NCI-H146 treated with DMSO at 0.1 percent for 48 hours (cell line): ENCODE measurements at regions not wholly inside any gene's neighbourhood (a gene's known extent, or its start where the extent isn't known, plus 50 kb on each side); places are given as distances from the start of the nearest gene placed in this dataset.
A peak's percentile ranks its signal among the peaks of the same experiment; 100 is the strongest.
"Not testable (repeated sequence)": the region's sequence is repeated elsewhere in the genome, so short reads cannot be mapped to it uniquely, and the experiment has no call there.

Experiments
- DNase-seq: peaks from one replicate; lab custom pipeline; 2025; ENCODE audit not compliant: unreplicated experiment; lab: John Stamatoyannopoulos, UW

DNA sequence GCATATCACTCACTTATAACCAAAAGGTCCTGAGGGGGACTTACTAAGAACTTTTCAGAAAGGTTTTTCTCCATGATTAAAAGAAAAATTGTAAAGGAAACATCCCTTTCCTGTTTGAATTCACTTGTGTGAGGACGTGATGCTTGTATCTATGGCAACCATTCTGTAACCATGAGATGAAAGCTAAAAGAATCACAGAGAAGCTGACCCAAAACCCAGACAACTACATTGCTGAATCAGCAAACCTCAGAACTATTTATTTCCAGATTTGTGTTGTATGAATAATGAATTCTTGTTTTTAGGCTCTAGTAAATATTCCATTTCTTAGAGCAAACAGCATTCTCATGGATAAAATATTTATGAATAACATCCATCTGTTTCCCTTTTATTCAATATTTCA, 91.2 kb downstream of the RCHY1 start:
- DNase-seq: no peak

DNA sequence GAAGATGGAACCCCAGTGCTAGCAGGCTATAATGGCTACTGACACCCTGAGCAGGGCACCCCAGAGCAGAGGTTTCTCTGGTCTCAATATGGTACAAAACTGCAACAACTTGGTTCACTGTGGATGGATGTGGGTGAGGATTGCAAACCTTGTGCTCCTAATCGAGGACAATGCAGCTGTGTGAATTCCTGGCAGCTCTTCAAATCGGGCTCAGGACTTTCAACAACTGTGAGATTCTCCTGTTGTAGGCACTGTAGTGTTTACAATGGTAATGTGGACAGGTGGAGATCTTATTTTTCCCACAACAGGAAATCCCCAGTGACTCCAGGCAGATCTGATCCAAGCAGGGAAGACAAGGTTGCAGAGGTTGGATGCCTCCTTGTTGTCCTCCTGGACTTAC, 101.5 kb downstream of the RCHY1 start:
- no peak for DNase-seq

DNA sequence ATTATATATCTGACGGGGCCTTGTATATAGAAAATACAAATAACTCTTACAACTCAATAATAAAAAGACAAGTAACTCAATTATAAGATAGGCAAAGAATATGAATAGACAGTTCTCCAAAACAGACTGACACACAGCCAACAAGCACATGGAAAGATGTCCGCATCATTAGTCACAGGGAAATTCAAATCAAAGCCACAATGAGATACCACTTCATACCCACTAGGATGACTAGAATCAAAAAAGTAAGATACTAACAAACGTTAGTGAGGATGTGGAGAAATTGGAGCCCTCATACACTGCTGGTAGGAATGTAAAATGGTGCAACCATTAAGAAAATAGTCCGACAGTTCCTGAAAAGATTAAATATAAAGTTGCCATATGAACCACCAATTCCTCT, 115.7 kb downstream of the RCHY1 start:
- no peak for DNase-seq

DNA sequence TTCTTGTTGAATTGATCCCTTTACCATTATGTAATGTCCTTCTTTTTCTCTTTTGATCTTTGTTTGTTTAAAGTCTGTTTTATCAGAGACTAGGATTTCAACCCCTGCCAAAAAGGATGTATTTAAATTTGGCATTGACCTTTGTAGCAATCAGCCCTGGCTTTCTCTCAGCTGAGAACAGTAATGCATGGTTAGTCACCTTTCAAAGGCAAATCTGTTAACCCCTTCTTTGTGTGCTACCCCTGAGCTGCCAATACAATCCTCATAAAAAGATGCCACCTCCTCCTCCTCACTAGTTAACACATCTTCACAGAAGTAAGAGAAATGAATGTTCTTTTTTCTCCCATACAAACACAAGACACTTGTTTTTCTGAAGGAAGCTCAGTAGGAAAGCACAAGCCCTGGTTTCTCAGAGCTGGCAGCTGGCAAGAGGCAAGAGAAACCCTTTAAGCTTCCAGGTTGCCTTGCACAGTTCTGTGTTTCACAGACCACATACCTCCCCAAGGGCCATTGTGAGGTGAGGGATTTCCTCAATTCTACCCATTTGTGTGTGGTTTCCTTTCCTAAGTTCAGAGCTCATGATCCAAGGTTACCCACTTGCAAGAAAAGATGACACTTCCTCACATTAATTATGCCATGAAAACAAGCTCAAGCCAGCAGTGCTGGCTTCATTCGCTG, 122.6 kb downstream of the RCHY1 start:
- DNase-seq: no peak

GRCh38 chr4:75386426-75386825, 127.8 kb downstream of the RCHY1 start:
- not testable (repeated sequence) for DNase-seq

DNA sequence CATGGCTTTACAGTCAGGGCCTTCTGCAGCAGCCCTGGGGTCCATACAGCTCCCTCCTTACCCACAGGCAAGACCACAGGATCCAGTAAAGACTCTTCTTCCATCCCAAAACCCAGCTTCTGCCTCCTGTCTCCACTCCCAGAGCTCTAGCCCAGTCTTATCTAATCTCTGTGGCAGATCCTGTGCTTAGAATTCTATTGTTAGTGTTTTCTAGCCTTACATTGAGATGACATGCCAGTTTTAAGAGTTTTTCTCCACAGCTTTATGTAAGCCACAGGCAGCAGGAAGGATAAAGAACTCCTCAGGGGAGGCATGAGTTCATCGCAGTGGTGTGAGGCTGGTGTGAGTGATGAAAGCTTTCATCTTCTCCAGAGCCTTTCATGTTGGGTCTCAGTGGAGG, 129.1 kb downstream of the RCHY1 start:
- no peak for DNase-seq

DNA sequence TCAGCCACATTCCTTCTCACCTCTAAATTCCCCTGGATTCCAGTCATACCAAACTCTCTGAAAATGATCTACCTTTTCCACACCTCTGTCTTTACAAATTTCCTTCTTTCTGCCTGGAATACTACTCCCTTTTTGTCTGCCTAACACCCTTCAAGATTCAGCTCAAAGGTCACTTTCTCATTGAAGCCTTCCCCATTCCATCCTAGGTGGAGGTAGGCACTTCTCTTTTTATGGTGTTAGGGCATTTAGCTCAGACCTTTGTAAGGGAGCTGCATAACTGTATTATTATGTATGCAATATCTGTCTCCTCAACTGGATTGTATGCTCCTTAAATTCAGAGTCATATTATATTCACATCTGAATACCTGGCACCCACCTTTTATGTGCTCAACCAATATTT, 137.7 kb downstream of the RCHY1 start:
- DNase-seq: no peak

DNA sequence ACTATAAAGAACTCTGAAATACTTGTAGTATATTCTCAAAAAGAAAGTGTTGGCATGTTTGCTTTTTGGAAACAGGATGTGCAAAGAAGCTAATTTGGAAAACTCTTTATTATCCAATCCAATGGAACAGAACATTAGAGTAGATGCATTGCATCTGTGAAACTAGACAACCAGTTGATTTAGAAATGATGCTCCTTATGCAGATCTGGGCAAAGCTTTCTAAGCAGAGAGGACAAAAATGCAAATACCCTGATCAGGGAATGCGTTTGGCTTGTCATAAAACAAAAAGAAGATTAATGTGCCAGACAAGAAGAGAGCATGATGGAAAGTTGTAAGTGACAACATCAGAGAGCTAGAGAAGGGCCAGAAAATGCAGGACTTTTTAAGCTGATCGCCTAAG, 142.3 kb downstream of the RCHY1 start:
- no peak for DNase-seq

DNA sequence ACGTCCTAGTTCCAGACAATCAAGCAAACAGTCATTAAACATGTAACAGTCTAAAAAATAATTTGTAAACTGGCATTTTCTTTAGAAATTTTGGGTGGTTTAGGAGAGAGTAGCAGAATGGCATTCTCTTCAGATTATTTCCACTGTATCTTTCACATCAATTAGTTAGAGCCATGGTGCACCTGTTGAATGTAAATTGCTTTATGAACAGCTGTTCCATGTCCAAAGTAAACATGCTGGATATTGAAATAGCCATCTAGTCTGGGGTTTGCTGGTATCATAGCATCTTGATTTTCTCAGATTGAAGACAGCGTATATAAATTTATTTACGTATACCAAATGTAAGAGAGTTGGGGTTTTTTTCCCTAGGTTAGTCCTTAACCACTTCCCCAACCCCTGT, 143.6 kb downstream of the RCHY1 start:
- DNase-seq: peak; percentile 6

DNA sequence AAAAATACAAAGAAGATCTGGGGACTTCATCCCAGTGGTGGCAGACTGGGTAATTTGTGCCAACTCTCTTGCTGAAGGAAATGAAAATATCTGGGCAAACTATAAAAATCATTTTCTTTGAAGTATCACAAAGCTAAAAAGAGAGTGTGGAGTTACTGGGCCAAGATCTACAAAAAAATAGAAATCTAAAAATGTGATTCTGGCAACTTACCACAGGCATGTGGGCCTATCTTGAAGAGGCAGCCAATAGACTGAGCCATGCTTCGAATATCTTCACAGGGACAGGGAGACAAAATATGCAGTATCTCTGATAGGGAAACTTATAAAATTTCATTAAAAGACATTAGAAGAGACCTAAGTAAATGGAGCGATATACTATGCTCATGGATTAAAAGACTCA, 168.8 kb downstream of the RCHY1 start:
- DNase-seq: no peak

- DNase-seq: no peak
Measured at GRCh38 chr4:75344915-75345314, 169.3 kb downstream of the RCHY1 start.

- DNase-seq: no peak
Measured at GRCh38 chr4:75343333-75343732, 170.9 kb downstream of the RCHY1 start.

DNA sequence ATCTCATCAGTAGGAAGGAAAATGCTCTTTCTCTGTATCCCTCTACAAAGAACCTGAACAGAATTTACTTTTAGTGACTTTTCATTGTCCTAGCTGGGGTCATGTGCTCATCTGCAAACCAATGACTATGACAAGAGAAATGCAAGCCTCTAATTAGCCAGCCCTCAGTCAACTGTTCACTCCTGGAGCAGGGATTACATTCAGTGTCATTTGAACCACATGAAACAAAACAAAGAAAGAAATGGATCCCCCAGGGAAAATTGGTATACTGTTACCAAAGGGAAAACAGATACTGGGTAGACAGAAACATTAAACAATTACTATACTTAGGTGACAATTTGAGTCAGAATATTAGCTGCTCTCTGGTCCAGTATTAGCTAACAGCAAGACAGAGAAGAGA, 173.6 kb downstream of the RCHY1 start:
- peak; percentile 39 for DNase-seq

DNA sequence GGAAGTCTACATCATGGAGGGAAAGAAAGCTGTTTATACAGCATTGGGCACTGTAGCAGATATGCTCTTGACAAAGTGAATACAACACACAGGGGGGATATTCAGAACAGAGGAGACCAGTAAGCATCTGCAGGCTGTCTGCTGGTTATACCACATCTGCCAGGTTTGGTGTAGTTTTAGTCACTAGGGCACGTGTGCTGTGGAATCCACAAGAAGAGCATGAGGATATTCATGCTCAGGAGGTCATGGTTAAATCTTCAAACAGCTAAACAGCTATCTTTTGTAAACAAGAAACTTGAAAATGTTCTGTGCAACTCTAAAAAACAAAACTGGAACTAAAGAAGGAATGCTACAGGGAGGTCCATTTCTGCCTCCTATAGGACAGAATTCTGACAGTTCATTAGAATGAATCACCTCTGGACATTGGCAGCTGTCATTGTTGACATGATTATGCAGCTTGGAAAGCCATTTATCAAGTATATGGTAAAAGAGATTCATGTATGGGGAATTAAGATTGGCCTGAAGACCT, 175.8 kb downstream of the RCHY1 start:
- DNase-seq: no peak

DNA sequence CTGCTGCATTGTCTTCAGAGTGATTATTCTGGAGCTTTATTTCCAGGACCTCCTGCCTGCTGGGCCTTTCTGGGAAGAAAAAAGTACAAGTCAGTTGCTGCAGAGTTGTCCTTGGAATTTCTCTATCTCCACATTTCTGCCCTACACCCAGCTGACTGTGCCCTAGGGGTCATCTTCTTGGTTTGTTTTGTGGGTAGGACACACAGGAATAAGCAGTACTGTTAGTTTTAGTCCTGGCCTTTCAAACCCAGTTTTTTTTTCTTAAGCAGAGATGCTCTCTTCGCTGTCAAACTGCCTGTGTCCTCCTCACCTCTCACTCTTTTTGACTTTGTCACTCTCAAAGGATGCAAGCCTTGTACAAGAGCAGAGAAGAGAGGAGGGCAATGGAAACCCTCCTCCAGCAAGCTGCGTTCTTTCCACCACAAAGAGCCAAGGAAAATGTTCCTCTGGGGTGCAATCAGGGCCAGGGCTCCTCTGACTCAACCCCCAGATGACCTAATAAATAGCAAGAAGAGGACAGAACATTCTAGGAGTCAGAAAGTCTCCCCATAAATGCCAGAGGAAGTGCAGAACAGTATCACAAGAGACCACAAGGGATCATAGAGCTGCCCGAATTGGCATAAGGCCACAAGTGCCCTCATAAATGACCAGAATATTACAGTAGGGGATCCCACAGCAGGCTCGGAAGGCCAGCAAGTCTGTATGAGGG, 186.2 kb downstream of the RCHY1 start:
- DNase-seq: no peak

- no peak for DNase-seq
Measured at GRCh38 chr4:75325318-75325979, 188.8 kb downstream of the RCHY1 start.

- no peak for DNase-seq
Measured at GRCh38 chr4:75321484-75321883, 192.7 kb downstream of the RCHY1 start.

GRCh38 chr4:75317641-75318040, 196.6 kb downstream of the RCHY1 start:
- not testable (repeated sequence) for DNase-seq

DNA sequence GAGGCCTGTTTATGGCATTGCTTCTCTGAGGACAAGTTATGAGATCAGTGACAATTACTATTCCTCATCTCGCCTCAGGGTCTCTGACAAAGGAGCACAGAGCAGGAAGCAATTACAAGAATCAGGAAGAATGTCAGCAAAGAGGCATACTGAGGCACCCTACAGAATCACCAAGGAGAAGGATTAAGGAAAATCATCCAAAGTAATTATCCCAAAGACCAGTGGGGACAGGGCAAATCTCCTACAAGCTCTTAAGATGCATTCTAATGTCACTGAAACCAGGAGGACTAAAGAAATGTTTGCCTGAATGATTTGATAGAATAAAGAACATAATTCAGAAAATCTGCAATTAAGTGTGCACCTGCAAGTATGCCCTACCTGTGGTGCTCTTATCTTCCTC, 206.2 kb downstream of the RCHY1 start:
- DNase-seq: peak; percentile 34

- DNase-seq: no peak
Measured at GRCh38 chr4:75306506-75306905, 207.7 kb downstream of the RCHY1 start.

GRCh38 chr4:75302648-75303047, 211.6 kb downstream of the RCHY1 start:
- DNase-seq: no peak
